HUES48 (cell line): ENCODE measurements at regions not wholly inside any gene's neighbourhood (a gene's known extent, or its start where the extent isn't known, plus 50 kb on each side); places are given as distances from the start of the nearest gene placed in this dataset.
"Not testable (repeated sequence)": the region's sequence is repeated elsewhere in the genome, so short reads cannot be mapped to it uniquely, and the experiment has no call there.

Experiments used
- H3K27ac ChIP-seq: one replicate; pipeline ENCODE4 v1.7.0; 2013; ENCODE audit warnings: low read depth, low read length, inconsistent platforms
- H3K27me3 ChIP-seq: 2 replicates; pipeline ENCODE4 v1.6.1; 2013; ENCODE audit warnings: mild to moderate bottlenecking, low read length; ENCODE audit not compliant: control insufficient read depth, insufficient read depth
- H3K36me3 ChIP-seq: 2 replicates; pipeline ENCODE4 v1.6.1; 2013; ENCODE audit warnings: low read length; ENCODE audit not compliant: control insufficient read depth, insufficient read depth
- H3K4me1 ChIP-seq: 2 replicates; pipeline ENCODE4 v1.6.1; 2013; ENCODE audit warnings: mild to moderate bottlenecking, low read length; ENCODE audit not compliant: control insufficient read depth, insufficient read depth
- H3K4me3 ChIP-seq: 2 replicates; pipeline ENCODE4 v1.5.1; 2013; ENCODE audit warnings: mild to moderate bottlenecking, low read depth, low read length
- H3K9ac ChIP-seq: 2 replicates; pipeline ENCODE4 v1.6.1; 2013; ENCODE audit warnings: mild to moderate bottlenecking, low read depth, low read length, moderate library complexity
- H3K9me3 ChIP-seq: 2 replicates; pipeline ENCODE4 v1.6.1; 2013; ENCODE audit warnings: low read length; ENCODE audit not compliant: control insufficient read depth, insufficient read depth

DNA sequence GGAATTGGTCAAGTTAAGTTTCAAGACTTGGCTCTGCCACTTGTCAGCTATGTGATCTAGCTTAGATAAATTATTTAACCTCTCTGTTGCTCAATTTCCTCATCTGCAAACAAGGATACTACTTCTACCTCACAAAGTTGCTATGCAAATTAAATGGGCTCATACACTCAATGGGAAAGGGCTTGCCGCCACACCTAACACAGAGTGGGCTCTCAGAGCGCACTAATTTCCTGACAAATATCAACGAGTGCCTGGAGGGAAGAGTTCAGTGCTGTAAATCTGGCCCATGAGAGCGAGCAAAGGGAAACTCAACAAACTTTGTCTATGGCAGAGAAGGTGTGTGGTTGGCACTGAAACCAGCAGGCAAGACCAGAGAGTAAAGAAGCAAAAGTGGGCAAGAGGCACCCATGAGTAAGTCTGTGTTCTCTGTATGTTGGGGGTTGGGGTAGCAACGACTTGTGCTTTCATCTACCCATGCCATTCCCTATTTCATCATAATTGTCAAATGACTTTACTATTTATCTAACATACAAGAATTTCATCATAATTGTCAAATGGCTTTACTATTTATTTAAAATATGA is 60.7 kb upstream of the PHF21A start:
- Histone ChIP-seq H3K9ac (no peak overlapping the region), H3K9me3 (no peaks in the 10 kb centered on the region), H3K36me3 (no peaks in the 10 kb centered on the region), H3K27me3 (no peaks in the 10 kb centered on the region), H3K4me3 (no peak overlapping the region), H3K27ac (no peak overlapping the region), H3K4me1 (no peaks in the 10 kb centered on the region)

- Histone ChIP-seq H3K36me3 (no peaks in the 10 kb centered on the region), H3K9me3 (no peaks in the 10 kb centered on the region), H3K27me3 (no peaks in the 10 kb centered on the region), H3K27ac (no peak overlapping the region), H3K4me3 (no peak overlapping the region), H3K9ac (no peak overlapping the region), H3K4me1 (no peaks in the 10 kb centered on the region)
These were observed 60.1 kb upstream of the PHF21A start for GRCh38 chr11:46181387-46181786.

DNA sequence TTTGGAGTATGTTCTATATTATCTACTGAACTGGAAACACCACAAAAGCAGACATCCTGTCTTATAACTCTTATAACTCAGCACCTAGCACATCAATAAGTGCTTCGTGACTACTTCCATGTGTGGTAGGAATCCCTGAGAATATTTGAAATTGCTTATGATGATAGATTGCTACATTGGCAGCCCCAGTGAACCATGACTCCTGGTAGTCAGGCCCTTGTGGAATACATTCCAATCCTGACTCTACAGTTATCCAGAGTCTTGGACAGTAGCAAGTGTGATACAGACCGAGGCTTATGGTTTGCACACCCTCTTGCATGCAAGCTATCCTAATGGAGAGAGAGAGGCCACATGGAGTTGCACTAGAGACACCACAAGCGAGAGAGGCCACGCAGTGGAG is 59.5 kb upstream of the PHF21A start:
- no peaks in the 10 kb centered on the region for H3K36me3 ChIP-seq

GRCh38 chr11:46178513-46178912 is 57.3 kb upstream of the PHF21A start:
- Histone ChIP-seq H3K36me3 (no peaks in the 10 kb centered on the region), H3K9ac (no peak overlapping the region), H3K9me3 (no peaks in the 10 kb centered on the region), H3K27ac (no peak overlapping the region), H3K4me1 (no peaks in the 10 kb centered on the region), H3K4me3 (no peak overlapping the region), H3K27me3 (no peaks in the 10 kb centered on the region)

More for the DNA sequence above, 59.5 kb upstream of the PHF21A start:
- Histone ChIP-seq H3K9ac (no peak overlapping the region), H3K4me1 (no peaks in the 10 kb centered on the region), H3K27me3 (no peaks in the 10 kb centered on the region), H3K9me3 (no peaks in the 10 kb centered on the region), H3K4me3 (no peak overlapping the region), H3K27ac (no peak overlapping the region)

DNA sequence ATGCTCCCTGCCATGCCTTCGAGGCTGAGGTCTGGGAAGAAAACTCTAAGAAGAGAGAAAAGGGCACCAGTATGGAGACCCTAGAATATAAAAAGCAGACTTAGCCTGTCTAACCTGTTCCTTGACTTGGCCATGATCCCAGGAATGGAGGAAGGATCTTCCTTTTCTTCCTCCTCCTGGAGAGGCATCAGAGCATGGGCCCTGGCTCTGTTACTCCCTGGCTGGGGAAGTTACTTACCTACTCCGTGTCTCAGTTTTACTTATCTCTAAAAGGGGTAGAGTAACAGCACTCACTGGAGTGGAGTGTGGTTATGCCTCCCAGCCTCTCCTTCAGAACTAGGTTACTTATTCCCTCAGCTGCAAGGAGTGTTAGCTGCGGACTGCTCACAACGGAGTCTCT is 55.2 kb upstream of the PHF21A start:
- Histone ChIP-seq H3K9me3 (no peaks in the 10 kb centered on the region), H3K9ac (no peak overlapping the region), H3K4me3 (no peak overlapping the region), H3K36me3 (no peaks in the 10 kb centered on the region), H3K4me1 (no peaks in the 10 kb centered on the region), H3K27ac (no peak overlapping the region), H3K27me3 (no peaks in the 10 kb centered on the region)

DNA sequence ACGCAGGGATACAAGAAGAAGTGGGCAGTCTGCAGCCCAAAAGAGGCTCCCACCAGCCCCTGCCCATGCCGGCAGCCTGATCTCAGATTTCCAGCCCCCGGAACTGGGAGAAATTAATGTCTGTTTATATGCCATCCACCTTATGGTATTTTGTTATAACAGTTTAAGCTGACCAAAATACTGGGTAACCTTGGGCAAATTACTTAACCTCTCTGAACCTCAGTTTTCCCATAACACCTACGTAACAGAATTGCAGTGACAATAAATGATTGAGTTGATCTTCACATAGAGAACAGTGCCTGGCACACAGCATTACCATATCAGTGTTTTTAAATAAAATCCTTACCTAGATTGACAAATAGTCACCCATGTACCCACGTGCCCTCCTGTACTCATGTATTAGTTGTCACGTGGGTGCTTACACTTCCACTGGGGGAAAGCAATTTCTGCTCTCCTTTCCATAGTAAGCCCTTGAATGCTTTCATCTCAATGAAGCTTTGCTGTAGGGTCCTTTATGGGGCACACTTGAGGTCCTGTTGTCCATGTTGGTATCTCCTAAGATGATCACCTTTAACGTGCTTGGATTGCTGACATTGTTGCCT is 54.2 kb upstream of the PHF21A start:
- Histone ChIP-seq H3K4me1 (no peaks in the 10 kb centered on the region), H3K9ac (no peak overlapping the region), H3K9me3 (no peaks in the 10 kb centered on the region), H3K27me3 (no peaks in the 10 kb centered on the region), H3K4me3 (no peak overlapping the region), H3K27ac (no peak overlapping the region), H3K36me3 (no peaks in the 10 kb centered on the region)

- not testable (repeated sequence) for H3K4me3 ChIP-seq, H3K27me3 ChIP-seq, H3K36me3 ChIP-seq, H3K9me3 ChIP-seq, H3K4me1 ChIP-seq, H3K27ac ChIP-seq, H3K9ac ChIP-seq
These were observed 50.4 kb upstream of the PHF21A start for GRCh38 chr11:46171693-46172092.
